Endodermal cell (in vitro differentiated cells): ENCODE measurements at regions not wholly inside any gene's neighbourhood (a gene's known extent, or its start where the extent isn't known, plus 50 kb on each side); places are given as distances from the start of the nearest gene placed in this dataset.
"Not testable (repeated sequence)": the region's sequence is repeated elsewhere in the genome, so short reads cannot be mapped to it uniquely, and the experiment has no call there.

ENCODE experiments used
- DNase-seq: peaks from one replicate; pipeline ENCODE4 v3.0.0-alpha.2; 2017
- H3K27ac ChIP-seq: 2 replicates; pipeline ENCODE4 v1.5.1; 2013; ENCODE audit warnings: mild to moderate bottlenecking, low read depth, low read length, moderate library complexity
- H3K27me3 ChIP-seq: 2 replicates; pipeline ENCODE4 v1.6.1; 2013; ENCODE audit warnings: mild to moderate bottlenecking, low read length, moderate library complexity; ENCODE audit not compliant: insufficient read depth, control insufficient read depth, poor library complexity, severe bottlenecking
- H3K36me3 ChIP-seq: 2 replicates; pipeline ENCODE4 v1.7.0; 2013; ENCODE audit warnings: mild to moderate bottlenecking, low read length, moderate library complexity; ENCODE audit not compliant: control insufficient read depth, insufficient read depth
- H3K4me1 ChIP-seq: one replicate; pipeline ENCODE4 v1.7.0; 2013; ENCODE audit warnings: low read length; ENCODE audit not compliant: control insufficient read depth, insufficient read depth
- H3K4me3 ChIP-seq: 2 replicates; pipeline ENCODE4 v1.5.1; 2013; ENCODE audit warnings: mild to moderate bottlenecking, low read length, moderate library complexity
- H3K9ac ChIP-seq: 2 replicates; pipeline ENCODE4 v1.6.1; 2013; ENCODE audit warnings: mild to moderate bottlenecking, low read length, moderate library complexity; ENCODE audit not compliant: poor library complexity, severe bottlenecking; ENCODE audit errors: extremely low read depth
- H3K9me3 ChIP-seq: 2 replicates; pipeline ENCODE4 v1.6.1; 2013; ENCODE audit warnings: mild to moderate bottlenecking, low read length, moderate library complexity; ENCODE audit not compliant: control insufficient read depth
- H3K27ac Mint-ChIP-seq: 2 replicates; pipeline ENCODE4 v1.8.0; 2020; ENCODE audit warnings: mixed read lengths
- H3K27me3 Mint-ChIP-seq: 2 replicates; pipeline ENCODE4 v1.8.0; 2021; ENCODE audit warnings: mild to moderate bottlenecking, mixed read lengths; ENCODE audit not compliant: insufficient read depth
- H3K36me3 Mint-ChIP-seq: 2 replicates; pipeline ENCODE4 v1.8.0; 2020; ENCODE audit warnings: low read depth, mixed read lengths
- H3K4me1 Mint-ChIP-seq: 2 replicates; pipeline ENCODE4 v1.8.0; 2020; ENCODE audit warnings: mixed read lengths
- H3K4me3 Mint-ChIP-seq: 2 replicates; pipeline ENCODE4 v1.8.0; 2020; ENCODE audit warnings: mild to moderate bottlenecking, moderate library complexity, mixed read lengths
- H3K9me3 Mint-ChIP-seq: 2 replicates; pipeline ENCODE4 v1.8.0; 2020; ENCODE audit warnings: mild to moderate bottlenecking, mixed read lengths
- CTCF ChIP-seq: fragments of 200-600 bp; sonication (generic); conservative IDR thresholded peaks from 2 replicates; pipeline ENCODE4 v1.5.0; 2021; ENCODE audit warnings: antibody characterized with exemption, mild to moderate bottlenecking
- WGBS, 2 experiments: methylation state at CpG; one replicate each; pipeline versions ENCODE4 v1.1.5 to v1.1.7; 2013; ENCODE audit warnings: missing lambda C conversion rate in 2 of 2, mixed read lengths in 1 of 2; ENCODE audit not compliant: insufficient coverage in 1 of 2, insufficient read length in 1 of 2; 5-methylcytosine and 5-hydroxymethylcytosine counted together

DNA sequence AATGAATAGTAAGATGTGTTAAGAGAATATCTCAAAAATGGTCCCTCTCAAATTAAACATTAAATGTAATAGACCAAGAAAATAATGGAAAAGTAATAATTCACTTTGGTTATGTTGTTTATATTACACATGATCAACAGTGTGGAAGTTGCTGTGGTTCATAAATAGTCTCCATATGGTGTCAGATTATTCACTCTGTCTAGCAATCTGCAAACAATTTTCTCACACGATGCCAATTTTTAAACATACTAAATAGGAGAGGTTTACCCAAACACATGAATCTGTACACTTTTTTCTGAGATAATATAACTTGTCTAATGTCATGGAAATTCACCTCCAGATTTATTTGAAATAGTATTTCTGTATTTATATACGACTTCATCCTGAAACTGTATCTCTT lies 217.4 kb upstream of the FBXL7 start:
- Mint-ChIP-seq H3K27ac (no peak overlapping the region), H3K36me3 (no peaks in the 10 kb centered on the region), H3K4me3 (no peak overlapping the region), H3K9me3 (no peaks in the 10 kb centered on the region), H3K4me1 (peaks cover 4% of the 10 kb centered on the region), H3K27me3 (peaks cover 9% of the 10 kb centered on the region)
- no peak for DNase-seq
- 93 to 100% methylated on average over 1 to 2 of the region's 2 CpGs for WGBS, 2 experiments
- Histone ChIP-seq H3K27me3 (peaks cover 13% of the 10 kb centered on the region), H3K9me3 (peaks cover 7% of the 10 kb centered on the region), H3K9ac (no peak overlapping the region), H3K27ac (no peak overlapping the region), H3K36me3 (no peaks in the 10 kb centered on the region), H3K4me1 (no peaks in the 10 kb centered on the region), H3K4me3 (no peak overlapping the region)
- no peak for TF ChIP-seq CTCF

GRCh38 chr5:15271596-15271995 lies 228.4 kb upstream of the FBXL7 start:
- H3K4me3 Mint-ChIP-seq, H3K27me3 Mint-ChIP-seq: not testable (repeated sequence)
- WGBS, 2 experiments, result 75 to 77% methylated on average over 7 to 9 of the region's 9 CpGs

DNA sequence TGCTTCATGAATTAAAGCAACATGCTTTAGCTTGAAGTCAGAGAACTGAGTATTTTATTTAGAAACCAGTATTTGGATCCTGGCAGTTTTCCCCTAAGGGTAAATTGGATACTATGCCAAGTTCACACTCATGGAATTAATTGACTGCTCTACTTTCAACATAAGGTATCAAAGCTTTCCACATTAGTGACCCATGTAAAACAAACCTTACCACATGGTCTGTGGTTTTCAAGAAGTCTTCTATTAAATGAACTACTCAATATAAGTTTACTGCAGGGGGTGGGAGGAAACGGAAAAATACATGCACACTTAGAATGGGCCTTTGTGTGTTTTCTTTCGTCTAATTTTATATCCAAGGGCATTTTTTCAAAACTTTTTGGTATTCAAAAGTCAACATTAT lies 232.0 kb upstream of the FBXL7 start:
- H3K36me3 ChIP-seq, result no peaks in the 10 kb centered on the region
- 88 to 100% methylated on average over 1 to 2 of the region's 2 CpGs for WGBS, 2 experiments
- no peak for DNase-seq
- no peaks in the 10 kb centered on the region for H3K27me3 Mint-ChIP-seq
- no peak overlapping the region for H3K4me3 ChIP-seq
- H3K4me3 Mint-ChIP-seq, result no peak overlapping the region
- TF ChIP-seq CTCF, result no peak
- H3K9ac ChIP-seq, result no peak overlapping the region
- H3K27ac Mint-ChIP-seq, result no peak overlapping the region
- no peaks in the 10 kb centered on the region for H3K9me3 Mint-ChIP-seq
- H3K36me3 Mint-ChIP-seq, result no peaks in the 10 kb centered on the region
- peaks cover 3% of the 10 kb centered on the region for H3K4me1 Mint-ChIP-seq
- H3K4me1 ChIP-seq, result no peaks in the 10 kb centered on the region
- H3K9me3 ChIP-seq, result peaks cover 10% of the 10 kb centered on the region
- H3K27ac ChIP-seq, result no peak overlapping the region
- H3K27me3 ChIP-seq, result no peaks in the 10 kb centered on the region

More at GRCh38 chr5:15271596-15271995, 228.4 kb upstream of the FBXL7 start:
- not testable (repeated sequence) for H3K4me1 Mint-ChIP-seq, H3K4me3 ChIP-seq, H3K9me3 ChIP-seq, H3K27ac Mint-ChIP-seq, H3K4me1 ChIP-seq, H3K36me3 ChIP-seq, H3K9ac ChIP-seq, H3K27ac ChIP-seq, H3K27me3 ChIP-seq, H3K9me3 Mint-ChIP-seq, H3K36me3 Mint-ChIP-seq
- peak; percentile 56 for DNase-seq

DNA sequence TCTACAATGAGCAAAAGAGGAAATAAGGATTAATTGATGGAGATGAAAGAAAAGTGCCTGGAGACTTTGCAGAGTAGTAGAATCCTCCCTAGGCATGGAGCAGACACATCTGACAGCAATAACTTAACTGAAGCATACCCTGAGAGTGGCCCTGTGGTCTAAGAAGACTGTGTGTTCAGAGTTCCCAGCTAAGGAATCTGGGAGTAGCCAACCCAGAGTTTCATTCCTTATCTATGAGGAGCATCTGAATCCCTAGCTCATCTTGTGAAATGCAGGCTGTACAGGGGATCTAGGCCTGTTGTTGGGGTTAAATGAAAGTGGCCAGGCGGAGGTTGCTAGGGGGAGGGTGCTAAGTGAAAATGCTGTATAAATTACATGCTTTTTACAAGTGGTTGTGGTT lies 233.1 kb upstream of the FBXL7 start:
- Mint-ChIP-seq H3K27ac (no peak overlapping the region), H3K4me3 (no peak overlapping the region), H3K4me1 (peaks cover under 1% of the 10 kb centered on the region), H3K9me3 (no peaks in the 10 kb centered on the region), H3K36me3 (no peaks in the 10 kb centered on the region), H3K27me3 (no peaks in the 10 kb centered on the region)
- no peaks in the 10 kb centered on the region for H3K36me3 ChIP-seq
- peaks cover 10% of the 10 kb centered on the region for H3K9me3 ChIP-seq
- no peaks in the 10 kb centered on the region for H3K27me3 ChIP-seq
- TF ChIP-seq CTCF, result no peak
- no peak overlapping the region for H3K4me3 ChIP-seq
- no peak overlapping the region for H3K9ac ChIP-seq
- WGBS, 2 experiments, result 80 to 97% methylated on average over 1 of the region's 1 CpG
- no peak for DNase-seq
- no peaks in the 10 kb centered on the region for H3K4me1 ChIP-seq
- H3K27ac ChIP-seq, result no peak overlapping the region
